HG02885 (cell line): ENCODE measurements at regions not wholly inside any gene's neighbourhood (a gene's known extent, or its start where the extent isn't known, plus 50 kb on each side); places are given as distances from the start of the nearest gene placed in this dataset.
A peak's percentile ranks its signal among the peaks of the same experiment; 100 is the strongest.
"Not testable (repeated sequence)": the region's sequence is repeated elsewhere in the genome, so short reads cannot be mapped to it uniquely, and the experiment has no call there.

Experiments used
- ATAC-seq: cut with Tn5 transposase; IDR thresholded peaks from one replicate; pipeline ENCODE4 v1.9.1; 2021; ENCODE audit warnings: mild to moderate bottlenecking; ENCODE audit not compliant: unreplicated experiment, poor library complexity

DNA sequence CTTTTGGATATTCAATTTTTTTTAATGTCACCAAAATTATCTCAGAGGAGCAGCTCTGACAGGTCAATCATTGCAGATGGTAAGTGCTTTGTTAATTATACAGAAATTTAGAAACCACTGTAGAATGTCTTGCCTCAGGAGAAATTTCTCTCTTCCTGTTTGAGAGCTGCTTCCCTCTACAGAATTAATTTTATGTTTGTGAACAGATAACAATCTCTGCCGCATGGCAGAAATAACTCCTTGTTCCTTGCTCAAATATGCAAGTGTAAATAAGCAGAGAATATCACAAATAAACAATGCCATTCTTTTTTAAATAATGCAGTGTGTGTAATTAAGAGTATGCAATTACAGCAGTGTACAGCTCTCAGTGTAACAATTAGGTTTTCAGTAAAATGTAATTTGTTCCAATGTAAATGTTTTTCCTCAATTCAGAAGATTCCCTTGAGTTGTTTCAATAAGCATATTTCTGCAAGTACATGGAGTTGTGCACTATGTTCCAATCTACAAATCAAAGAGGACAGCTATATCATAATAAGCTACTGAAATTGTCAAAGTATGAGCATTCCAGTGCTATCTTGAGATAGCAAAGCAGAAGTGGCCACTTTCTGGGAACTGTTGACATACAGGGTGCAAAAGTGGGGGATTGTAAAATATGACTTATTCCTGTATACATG, 1012.8 kb downstream of the MAT2B start:
- ATAC-seq: no peak

DNA sequence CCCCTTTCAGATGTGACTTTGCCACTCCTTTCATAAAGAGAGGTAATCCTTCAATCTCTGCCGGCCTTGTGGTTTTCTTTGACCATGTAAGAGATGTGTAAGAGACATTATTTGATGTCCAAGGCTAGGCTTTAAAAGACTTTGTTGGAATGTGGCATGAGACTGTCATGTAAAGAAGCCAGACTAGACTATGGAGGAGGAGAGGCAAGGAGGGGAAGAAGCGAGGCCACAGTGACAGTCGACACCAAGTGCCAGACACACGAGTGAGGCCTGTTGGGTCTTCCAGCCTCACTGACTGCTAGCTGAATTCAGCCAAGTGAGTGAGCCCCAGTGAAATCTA, 1013.3 kb downstream of the MAT2B start:
- ATAC-seq: no peak

DNA sequence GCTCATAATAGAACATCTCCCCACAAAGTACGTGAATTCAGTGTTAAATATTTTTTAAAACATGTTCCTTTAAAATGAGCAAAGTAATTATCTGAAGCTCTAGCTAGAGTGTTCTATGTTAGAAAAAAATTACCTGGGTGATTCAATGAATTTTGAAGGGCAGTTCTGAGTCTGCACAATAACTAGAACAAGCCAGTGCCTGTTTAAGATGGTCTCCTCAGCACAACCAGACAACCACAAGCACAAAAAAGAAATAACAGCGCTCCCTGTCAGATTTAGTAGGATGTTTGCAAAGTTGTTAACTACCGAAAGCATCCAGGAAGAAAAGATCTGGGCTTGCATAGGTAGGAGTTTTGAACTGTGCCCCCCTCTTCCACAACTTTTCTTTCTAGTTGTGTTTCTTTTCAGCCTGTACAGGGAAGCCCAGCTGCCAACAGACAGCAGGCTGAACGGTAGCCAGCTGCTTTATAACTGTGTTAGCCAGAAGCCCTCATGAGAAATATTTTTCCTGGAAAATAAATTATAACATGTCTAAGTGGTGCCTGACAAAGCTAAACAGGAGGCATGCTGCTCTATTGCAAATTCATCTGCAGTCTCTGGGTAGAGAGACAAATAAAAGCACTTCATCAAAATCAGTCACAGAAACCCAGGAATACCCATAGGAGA, 1026.9 kb downstream of the MAT2B start:
- no peak for ATAC-seq

DNA sequence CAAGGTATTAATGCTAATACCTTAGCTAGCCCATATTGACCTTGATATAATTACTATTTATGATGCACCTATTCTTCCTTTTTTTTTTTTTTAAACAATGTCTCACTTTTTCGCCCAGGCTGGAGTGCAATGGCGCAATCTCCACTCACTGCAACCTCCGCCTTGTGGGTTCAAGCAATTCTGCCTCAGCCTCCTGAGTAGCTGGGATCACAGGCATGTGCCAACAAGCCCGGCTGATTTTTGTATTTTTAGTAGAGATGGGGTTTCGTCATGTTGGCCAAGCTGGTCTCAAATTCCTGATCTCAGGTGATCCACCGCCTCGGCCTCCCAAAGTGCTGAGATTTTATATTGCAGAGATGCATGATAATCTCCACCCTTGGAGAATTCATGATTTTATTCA, 1028.0 kb downstream of the MAT2B start:
- ATAC-seq: not testable (repeated sequence)

DNA sequence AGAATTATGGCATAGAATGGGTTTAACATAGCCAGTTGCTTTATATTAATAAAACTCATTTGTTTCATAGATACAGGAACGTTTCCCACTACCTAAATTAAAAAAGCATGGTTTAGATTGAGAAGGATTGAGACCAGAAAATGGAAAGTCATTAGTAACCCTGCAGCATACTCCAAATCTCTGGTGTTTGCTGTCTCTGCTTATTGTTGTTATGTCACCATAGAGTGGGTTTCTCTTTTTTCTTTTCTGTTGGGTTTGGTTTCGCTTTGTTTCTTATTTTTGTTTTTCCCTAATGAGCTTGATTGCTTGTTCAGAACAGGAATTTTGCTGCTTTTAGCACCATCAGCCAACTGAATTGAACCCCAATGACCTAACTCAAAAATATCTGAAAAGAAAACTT, 1034.8 kb downstream of the MAT2B start:
- ATAC-seq: no peak

DNA sequence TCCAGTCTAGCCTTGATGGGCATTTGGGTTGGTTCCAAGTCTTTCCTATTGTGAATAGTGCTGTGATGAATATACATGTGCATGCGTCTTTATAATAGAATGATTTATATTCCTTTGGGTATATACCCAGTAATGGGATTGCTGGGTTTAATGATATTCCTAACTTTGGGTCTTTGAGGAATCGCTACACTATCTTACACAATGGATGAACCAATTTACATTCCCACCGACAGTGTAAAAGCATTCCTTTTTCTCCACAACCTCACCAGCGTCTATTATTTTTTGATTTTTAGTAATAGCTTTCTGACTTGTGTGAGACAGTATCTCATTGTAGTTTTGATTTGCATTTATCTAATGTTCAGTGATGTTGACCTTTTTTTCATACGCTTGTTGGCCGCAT, 1040.1 kb downstream of the MAT2B start:
- no peak for ATAC-seq

DNA sequence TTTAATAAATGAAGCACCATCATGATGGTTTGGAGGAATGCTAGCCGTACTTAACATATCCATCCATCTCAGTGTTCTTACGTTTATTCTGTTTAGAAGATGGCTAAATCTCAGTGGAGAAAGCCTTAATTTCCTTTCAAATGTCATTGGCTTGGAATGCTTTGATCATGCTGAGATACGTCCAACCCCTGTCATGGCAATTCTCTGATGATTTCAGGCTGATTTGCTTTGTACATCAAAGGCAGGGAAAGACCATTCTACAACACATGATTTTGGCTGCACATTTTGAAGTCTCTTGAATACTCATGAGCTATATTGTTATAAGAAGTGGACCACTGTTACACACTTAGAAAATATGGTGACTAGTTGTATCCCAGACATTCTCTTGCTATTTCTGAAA, 1048.4 kb downstream of the MAT2B start:
- no peak for ATAC-seq

DNA sequence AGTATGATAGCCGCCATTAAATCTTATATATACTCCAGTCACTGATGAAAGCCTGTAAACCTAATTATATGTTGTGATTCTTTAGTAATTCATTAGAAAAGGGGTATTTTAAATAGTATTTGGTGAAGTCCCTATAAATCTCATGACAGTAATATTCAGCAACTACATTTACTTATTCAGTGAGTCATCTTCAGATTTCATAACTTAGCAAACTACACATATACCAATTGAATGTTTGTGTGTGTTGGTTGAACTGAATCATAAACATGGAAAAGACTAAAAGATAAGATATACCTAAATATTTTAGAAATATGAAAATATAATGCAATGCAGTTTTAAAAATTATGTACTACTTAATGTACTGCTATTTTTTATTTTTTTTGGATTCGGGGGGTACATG, 1050.4 kb downstream of the MAT2B start:
- ATAC-seq: no peak

DNA sequence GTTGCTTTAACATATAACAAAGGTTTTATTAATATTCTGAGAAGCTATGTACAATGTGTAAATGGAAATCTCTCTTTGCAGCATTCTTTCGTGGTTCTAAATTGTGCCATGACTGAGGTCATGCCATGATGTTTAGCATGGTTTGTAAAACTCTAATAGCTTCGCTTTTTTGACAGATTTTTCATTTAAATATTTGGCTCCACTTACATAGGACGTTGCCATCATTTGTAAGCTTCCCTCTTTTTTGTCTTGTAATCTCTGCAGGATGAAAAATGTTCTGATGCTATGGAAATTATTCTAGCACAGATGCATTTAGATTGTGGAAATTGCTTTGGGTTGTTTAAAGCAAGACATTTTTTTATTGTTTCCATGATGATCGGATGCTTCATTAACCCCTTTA, 1054.8 kb downstream of the MAT2B start:
- no peak for ATAC-seq

DNA sequence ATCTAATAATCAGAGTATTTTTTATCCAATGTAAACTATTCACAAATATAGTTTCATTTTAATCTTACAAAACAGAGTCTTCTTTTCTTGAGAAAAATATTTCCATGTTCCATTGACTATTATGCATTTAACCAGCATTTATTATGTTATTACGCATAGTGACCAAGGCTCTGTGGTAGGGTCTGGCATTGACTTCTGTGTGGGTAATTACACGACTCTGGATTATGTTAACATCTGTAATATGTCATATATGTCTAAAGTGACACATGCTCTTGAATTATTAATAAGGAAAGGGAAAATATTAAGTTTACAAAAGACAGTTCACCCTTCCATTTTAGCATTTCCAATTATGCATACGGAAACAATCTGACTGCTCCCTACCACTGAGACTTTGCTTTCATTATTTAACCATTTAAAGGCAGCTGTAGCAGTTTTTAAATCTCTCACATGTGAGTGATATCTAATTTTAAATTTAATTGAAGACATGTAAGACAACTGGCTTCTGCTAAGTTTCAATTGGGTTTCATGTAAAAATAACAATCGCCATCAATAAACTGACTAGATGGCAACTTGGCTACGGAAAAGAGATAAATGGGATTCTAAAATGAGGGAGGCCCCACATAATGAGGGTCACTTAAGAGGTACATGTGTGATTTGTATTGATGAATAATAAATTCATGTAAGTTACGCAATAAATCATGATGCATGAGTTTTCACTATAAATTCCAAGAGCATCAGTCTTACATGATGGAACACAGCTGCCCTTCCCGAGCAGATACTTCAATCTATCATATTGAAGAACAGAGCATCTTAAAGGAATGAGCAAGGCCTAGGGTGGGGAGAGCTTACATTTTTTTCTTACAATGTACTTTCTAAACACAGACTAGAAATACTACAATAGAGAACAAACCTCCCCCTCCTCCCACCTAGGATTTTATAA, 1056.8 kb downstream of the MAT2B start:
- ATAC-seq: no peak

DNA sequence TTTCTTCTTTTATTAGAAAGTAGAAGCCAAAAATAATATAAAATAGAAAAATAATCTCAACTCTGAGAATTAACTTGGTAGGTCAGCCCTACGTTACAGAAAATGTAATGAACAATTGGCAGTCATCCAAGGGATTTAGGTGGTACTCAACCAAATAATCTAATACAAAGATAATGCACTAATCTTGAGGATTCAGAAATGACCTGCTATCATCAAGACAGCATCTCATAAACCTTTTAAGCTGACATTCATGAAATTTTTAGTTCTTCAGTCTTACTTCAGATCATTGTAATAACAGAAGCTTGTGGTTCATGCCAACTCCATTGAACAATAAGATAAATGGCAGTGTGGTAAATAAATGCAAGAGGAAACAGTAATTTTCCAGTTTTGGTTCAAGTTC, 1058.0 kb downstream of the MAT2B start:
- ATAC-seq: no peak

DNA sequence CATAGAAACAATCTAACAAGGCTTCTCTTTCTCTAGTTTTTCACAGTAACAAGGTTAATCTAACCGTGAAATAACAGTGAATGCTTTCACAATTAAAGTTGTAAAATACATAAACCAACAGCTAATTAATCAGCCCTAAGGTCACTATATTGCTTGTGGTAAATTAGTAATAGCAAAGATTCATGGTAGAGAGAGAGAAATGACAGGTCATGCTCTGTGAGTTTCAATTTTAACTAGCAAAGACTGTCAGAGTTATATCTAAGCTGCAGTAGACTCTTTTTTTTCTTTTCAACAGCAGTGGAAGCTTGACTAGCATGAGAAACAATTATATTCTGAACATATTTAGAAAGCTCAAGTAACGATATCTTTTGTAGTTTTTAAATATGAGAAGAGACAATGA, 1068.0 kb downstream of the MAT2B start:
- ATAC-seq: no peak

DNA sequence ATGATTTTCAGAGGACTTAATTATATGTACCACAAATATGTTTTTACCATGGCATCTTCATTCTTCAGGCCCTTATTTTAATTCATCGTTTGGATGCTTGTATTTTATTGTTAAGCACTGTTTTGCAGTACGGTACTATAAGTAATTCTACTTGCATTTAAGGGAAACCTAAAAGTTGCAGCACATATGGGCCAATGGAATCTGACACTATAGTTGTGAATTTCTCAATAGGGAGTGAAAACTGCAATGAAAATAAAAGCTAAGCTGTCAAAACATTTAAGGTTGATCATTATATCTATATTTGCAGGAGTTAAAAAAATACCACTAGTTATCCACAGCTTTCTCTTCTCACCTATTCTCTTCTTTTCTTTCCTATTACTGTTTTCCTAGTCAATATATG, 1071.8 kb downstream of the MAT2B start:
- no peak for ATAC-seq

DNA sequence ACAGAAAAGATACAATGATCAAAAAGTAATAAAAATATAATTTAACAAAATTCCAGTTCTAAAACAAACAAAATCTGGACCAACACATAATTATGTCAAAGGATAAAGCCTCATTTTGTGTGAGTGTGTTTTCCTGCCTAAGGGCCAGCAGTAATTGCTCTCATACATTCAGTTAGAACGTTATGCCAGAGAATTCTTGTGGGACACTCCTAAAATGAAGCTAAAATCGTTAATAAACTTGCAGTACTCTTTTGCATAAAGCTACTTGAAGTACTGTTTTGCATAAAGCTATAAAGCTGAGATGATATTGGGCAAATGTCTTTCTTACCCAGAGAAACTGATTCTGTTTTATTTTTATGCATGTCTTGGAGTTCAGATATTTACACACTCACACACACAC, 1072.3 kb downstream of the MAT2B start:
- no peak for ATAC-seq

DNA sequence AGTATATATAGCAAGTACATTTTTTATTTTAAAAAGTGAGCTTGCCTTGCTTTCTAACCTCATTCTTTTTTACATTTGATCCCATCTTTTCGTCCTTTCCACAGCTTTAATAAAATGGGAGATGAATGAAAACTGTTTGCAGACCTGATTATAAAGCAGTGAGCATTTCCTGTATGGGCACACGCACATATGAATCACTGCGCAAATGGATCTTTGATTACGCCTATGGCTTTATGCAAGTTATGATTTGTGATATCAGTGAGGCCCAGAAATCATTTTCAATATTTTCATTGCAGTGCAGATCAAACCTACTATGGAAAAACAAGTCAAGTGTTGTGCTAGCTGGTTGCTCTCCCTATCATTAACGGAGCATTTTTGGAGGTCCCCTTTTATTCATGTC, 1073.0 kb downstream of the MAT2B start:
- no peak for ATAC-seq

DNA sequence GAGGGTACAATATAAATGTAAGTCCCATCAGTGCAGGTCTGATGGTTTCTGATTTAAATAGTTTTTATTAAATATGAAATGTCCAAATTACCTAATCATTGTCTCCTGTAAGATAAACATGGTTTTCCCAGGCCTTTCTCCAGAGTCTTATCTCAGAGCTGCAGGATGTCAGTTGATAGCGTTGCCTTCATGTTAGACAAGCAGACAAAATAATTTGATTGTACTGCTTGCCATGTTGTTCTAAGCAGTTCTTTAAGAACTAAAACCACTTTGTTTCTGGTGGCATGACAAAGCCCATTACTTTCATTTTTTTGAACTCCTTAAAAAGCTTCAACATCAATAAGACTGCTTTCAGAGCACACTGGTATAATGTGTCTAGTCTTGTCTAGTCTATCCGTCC, 1073.5 kb downstream of the MAT2B start:
- ATAC-seq: no peak

DNA sequence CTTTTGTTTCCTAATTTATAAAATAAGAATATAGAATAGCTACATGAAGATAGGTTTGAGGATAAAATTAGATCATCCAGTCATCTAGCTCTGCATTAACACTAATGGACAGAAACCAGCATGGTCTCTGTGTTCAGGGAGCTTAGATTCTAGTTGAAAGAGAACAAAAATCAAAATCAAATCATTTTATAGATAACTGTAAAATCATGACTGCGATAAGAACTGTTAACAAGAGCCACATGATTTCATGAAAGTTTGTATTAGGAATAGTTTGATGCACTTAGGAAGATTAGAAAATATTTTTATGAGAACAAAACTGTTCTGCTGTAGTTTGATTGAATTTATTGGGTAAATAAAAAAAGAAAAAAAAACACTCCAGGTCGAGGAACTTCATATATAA, 1074.7 kb downstream of the MAT2B start:
- ATAC-seq: no peak

DNA sequence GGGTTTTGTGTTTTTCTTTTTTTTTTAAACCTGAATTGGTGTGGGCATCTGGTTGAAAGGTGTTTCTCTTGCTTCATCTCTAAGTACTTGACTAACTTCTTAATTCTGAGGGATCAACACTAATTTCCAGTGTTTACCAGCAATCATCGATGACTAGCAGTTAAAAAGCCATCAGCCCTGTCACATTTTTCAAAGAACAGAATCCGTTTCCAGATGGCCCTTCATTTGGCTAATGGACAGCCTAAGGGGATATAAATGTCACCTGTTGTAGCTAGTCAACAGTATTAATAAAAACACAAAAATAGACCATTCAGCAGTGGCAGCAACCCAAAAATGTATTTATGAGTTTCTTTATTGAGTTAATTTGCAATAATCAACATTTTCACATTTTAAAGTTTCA, 1076.5 kb downstream of the MAT2B start:
- no peak for ATAC-seq

DNA sequence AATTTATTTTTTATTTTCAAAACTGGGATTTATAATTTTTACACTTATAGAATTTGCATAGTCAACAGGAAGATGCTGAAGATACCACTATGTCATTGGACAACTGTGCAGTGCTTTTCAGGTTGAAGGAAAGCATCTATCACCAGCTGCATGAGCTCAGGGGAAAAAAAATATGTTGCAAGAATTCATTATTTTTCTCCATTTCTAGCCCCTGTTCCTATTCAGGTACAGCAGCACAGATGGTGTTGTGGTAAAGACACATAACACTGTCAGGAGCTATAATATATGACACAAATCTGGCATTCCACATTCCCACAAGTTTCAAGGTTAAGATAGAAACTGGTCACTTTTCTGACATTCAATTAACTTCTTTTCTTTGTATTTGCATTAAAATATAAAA, 1088.6 kb downstream of the MAT2B start:
- ATAC-seq: no peak

DNA sequence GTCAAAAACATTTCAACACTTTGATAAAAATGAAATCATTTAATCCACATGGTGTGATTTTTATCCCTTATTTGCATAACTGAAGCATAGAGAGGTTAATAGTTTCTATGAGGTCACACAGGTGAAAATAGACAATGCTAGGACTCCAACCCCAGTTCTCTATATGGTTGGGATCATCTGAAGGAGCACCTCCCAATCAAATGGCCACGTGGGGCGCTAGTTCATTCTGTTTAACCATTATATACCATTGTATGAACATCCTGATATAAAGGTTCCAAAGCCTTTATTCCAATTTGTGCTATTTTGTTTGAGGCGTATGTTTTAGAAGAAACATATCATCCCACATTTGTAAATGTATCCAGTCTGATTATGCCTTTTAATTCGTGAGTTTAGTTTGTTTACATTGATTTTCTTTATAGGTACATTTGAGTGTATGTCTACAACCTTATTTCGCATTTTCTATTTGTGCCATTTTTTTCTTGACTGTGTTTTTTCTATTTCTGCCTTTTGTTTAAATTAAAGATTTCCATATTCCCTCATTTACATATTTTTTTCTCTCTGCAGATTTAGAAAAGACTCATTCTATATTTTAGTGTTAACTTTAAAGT, 1092.0 kb downstream of the MAT2B start:
- peak; percentile 91 for ATAC-seq

DNA sequence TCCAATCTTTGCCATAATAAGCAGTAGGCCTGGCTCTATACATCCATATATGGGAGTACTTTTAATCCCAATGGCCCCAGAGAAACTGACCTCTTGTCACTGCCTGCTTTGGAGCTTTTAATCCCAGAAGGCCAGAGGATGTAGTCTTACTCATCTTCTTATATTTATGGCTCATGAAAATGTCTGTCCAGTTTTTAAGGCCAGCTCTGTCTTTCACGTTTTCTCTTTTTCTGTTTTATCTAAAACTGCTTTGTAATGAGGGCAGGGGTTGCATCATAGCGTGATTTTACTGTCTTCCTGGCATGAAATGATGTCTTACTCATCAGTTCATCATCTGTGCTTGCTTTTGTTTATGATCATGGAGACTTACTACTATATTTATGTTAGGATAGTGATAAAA, 1094.9 kb downstream of the MAT2B start:
- no peak for ATAC-seq
